Inferior parietal cortex (tissue), 1 donor: ENCODE measurements at regions not wholly inside any gene's neighbourhood (a gene's known extent, or its start where the extent isn't known, plus 50 kb on each side); places are given as distances from the start of the nearest gene placed in this dataset.

ENCODE experiments used
- DNase-seq: peaks from one replicate; pipeline ENCODE4 v3.0.0-alpha.2; 2016; ENCODE audit errors: extremely low spot score

DNA sequence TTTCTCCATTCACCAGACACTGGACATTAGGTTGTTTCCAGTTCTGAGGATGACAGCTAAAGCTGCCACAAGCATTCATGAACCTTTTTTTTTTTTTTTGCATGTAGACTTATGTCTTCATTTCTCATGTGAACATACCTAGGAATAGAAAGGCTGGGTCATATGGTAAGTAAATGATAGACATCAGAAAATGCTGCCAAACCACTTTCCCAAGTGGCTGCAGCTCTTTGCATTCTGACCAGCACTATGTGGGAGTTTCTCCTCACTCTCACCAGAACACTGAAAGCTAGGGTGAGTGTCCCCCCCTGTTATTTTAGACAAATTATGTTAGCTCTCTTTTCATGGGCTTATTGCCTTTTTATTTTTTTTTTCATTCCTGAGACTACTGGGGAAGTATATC lies 197.5 kb downstream of the OTOR start:
- no peak for DNase-seq

DNA sequence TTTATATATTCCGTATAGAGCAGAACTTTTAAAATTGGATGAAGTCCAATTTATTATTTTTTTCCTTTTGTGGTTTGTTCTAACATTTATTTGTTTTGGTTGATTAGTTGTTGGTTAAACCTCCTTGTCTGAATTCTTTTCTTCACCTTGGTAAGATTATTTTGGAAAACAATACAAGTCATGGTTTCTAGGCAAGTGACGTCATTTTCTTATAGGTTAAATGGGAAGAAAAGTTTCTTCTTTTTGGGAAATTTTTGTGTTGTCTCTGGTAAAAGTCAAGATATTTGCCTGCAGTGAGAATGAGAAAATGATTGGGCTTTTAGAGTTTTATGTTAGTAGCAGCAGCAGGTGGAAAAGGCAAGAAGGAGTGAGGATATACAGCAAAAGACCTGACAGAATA lies 197.9 kb downstream of the OTOR start:
- DNase-seq = no peak

DNA sequence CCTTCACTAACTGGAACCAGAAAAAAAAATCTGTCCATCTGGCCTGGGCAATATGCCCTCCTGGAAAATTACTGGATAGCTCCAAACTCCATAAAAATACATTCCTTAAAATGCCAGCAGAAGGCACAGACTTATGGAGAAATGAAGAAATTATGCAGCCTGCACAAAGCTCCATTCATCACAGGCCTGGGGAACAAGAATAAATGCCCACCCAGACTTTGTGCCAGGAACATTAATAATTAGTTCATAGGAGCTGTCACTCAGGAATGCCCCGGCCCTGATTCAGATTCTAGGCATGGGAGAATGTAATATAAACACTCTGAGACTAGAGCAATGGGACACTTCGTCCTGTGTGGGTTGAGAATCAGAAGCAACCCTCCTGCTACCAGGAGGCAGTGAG lies 199.3 kb downstream of the OTOR start:
- no peak for DNase-seq

DNA sequence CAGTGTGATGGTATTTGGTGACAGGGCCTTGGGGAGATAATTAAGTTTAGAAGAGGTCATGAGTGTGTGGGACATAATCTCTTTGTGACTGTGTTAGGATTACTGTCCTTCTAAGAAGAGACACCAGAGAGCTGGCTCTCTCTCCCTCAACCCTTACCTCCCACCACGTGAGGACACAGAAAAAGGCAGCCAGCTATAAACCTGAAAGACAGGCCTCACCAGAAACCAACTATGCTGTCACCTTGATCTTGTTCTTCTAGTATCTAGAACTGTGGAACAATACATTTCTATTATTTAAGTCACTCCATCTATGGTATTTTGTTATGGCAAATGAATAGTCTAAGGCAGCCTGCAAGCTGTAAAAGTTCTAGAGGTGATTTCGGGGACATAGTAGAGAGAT lies 203.7 kb downstream of the OTOR start:
- no peak for DNase-seq

DNA sequence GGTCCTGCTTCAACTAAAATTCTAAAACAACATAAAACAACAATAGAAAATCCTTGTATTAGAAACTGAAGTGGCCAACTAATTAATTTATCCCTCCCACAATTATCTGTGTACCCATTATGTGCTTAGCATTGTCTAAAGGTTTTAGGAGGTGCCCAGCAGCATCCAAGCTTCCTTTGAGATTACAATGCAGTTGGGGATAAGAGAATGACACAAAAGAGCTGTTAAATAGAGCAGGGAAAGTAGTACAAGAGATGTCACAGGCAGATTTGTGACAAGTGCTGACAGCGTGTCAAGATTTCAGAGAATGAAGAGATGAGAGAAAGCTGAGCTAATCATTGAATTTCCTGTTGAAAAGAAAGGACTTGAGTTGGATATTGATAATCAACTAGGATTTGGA lies 204.8 kb downstream of the OTOR start:
- no peak for DNase-seq

DNA sequence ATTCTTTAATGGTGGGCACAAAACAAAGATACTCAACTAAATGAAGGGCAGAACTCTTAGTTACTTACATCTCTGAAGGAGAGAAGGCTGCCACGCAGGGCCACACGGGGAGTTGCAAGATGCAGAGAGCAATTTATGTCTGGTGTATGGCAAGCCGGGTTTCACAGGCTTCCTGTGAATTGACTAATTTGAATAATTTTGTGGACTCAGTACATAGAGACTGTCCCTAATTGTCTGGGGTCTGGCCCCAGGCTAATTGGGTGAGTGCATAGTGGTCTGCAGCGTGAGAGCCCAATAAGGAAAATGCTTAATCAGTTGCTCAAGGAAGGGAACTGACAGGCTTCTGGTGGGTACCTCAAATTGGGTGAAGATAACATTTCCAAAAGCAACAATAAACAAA lies 205.7 kb downstream of the OTOR start:
- DNase-seq = no peak

DNA sequence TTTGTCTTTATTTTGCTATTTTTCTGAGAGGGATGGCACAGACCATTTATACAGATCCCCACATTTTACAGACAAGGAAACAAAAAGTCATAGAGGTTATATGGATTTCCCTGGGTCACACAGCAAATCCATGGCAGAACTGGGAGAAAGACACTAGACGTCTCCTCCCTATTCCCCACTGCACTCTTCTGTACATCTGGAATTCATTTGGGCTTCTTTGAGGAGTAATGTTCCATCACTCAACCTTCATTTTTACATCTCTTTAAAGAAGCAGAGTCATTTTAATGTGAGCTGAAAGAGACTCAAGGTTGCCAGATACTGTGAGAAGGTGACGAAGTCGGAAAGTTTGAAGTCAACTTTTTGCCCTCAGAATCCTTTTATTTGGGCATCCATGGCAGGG lies 207.3 kb downstream of the OTOR start:
- DNase-seq = no peak

DNA sequence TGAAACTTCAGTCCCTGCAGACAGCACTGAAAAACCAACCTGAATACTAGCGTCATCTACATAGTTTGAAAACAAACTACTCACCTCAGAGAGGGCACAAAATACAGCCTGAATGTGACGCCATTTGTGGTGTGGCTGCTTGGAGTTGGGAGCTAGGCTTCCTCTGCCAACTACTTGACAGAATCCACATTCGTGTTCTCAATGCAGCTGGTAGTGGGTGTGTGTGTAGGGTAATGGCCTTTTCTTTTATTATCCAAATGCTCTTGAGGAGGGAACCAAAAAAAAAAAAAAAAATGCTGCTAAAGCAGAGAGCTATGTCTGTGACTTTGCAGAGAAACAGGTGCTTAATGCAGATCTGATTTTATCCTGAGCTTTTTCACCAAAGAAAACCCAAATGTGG lies 207.8 kb downstream of the OTOR start:
- DNase-seq = peak; percentile 44

DNA sequence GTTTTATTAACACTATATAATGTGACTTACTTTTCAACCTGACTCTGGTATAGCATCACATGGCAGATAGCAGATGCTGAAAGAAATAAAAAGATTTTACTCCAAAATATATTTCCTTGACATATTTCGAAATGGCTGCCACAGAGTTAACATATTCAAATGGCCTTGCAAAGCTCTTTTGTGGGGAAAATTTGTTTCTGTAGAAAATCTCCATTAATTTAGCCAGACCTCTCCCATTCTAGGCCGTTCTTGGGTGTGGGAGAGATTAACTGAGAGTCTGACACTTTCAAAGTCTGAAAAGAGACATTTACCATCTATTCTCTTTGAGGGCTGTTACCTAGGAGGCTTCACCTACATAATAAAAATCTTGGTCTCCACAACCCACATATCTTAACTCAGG lies 217.2 kb downstream of the OTOR start:
- no peak for DNase-seq

DNA sequence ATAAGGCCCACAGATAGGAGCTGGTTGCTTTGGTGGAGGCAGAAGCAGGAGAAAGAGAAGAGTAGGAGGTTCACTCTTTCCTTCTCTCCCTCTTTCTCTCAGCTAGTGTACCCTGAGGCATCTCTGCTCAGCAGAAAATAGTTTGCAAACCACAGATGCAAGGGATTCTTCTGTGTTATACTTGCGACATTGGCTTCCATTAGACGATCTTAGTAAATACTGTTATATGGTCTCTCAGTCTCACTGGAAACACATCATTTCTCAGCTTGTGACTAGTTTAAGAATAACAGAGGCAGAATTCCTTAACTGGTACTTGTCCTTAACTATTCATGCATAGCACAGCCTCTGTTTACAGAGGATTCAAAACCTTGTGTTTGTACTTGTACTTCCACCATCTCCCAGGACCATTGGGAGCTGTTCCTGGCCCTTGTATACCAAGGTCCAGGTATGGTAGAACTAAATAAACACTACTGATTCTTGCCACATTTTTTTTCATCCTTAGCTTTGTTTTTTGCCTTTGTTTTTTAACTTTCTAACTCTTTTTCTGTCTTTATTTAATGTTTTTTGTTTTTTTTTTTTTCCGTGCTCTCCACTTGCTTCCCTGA lies 218.2 kb downstream of the OTOR start:
- no peak for DNase-seq

DNA sequence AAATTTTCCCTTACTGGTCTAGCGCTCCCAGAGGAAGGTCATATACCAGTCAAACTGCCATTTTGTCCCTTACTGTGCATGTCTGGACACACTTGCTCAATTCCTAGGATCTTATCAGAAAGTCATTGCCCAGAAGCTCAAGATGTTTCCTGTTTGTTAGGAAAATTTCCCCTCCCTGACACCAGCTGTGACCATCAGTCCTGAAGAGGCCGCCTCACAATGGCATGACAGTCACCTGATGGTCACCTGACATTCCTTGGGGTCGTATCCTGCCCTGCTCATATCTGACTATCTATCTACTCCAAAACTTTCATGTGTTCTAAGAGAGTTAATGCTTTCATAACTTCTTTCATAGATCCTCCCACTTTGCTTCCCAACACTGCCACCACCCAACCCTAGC lies 219.9 kb downstream of the OTOR start:
- DNase-seq = no peak

DNA sequence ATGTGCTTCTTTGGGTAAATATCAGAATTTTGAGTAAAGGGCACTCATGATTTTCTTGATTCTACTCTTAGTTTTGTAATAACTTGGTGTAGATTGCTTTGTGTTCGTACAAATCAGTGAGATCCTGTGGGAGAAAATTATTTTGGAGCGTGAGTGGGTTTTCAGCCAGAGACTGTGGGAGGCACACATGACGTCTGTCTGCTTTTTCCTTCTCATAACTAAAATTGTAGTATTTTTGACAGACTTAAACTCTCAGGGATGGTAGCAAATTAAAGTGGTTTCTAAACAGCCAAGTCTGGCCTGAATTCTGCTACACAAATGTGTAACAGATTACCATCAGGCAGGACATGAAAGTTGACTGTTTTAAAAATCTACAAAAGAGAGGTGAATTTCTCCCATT lies 222.6 kb downstream of the OTOR start:
- DNase-seq = no peak

DNA sequence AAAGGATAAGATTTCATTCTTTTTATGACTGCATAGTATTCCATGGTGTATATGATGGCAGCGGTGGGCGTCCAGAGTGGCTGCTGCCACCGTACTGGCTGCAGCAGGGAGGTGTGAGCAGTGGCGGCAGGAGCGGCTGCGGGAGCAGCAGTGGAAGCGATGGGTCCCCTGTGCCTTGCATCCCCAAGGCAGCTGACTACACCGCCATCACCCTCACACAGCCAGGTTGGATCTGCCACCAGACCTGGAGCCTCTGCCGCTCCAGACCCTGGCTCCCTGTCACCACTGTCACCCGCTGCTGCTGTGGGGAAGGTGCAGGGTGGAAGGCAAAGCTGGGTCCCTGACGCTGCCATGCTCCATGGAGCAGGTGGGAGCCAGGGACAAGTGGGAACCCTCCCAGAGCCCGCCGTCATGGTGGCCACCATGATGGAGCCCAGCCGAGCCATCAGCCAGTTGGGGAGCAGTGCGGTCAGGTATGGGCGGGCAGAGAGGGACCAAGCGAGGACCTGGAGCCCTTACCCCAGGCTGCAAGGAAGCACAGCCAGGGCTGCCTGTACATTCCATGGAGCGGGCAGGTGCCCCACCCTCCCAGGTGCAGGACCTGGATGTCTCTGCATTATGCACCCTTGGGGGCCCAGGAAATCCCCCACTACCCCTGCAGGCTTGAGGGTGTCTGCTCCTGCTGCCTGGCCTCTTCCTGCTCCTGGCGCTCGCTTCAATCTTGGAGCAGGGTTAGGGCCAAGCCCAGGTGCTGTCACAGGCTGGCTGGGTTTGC lies 226.1 kb downstream of the OTOR start:
- no peak for DNase-seq

DNA sequence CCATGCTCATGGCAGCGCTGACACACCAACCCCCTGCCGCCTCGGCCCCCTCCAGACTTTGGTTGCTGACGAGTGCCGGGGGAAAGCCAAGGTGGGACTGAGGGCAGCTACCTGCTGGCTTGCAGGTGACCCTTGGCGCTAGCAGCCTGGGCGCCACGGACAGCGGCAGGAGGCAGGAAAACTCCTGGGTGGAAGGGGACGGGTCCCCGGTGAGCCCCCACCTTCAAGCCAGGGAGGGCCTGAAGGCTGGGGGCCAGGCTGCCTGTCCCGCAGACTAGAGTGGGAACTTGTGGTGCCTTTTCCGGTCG lies 226.7 kb downstream of the OTOR start:
- no peak for DNase-seq

DNA sequence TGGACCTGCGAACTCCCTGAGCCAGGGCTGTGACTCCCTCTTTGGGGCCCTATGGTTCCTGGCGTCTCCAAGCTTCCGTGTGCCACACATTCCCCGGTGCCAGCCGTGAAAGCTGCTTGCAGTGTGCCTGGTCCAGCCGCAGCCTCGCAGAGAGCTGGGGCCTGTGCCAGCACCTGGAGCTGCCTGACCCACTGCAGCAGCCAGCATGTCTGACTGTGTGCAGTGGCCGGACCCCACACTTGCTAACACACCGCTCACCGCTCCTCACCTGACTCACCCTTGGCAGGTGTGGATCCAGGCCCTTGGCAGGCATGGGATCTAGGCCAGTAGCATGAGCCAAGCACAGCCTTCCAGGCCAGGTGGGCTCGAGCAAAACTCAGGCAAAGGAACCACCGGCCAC lies 227.5 kb downstream of the OTOR start:
- DNase-seq = no peak

DNA sequence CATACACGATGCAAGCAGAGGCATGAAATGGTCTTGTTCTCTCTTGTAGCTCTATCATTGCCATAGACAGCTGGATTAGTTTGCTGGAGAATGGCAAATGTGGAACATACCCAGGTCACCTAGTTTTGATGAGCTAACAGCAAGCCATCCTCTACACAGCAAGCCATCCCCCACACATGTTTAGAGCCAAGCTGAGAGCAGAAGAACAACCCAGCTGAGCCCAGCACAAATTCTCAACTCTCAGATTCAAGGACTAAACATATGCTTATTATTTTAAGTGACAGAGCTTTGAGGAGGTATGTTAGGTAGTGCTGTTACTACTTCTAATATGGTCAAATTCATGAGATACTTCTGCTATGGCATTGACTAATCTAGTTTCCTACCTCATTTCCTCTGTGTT lies 230.3 kb downstream of the OTOR start:
- no peak for DNase-seq

DNA sequence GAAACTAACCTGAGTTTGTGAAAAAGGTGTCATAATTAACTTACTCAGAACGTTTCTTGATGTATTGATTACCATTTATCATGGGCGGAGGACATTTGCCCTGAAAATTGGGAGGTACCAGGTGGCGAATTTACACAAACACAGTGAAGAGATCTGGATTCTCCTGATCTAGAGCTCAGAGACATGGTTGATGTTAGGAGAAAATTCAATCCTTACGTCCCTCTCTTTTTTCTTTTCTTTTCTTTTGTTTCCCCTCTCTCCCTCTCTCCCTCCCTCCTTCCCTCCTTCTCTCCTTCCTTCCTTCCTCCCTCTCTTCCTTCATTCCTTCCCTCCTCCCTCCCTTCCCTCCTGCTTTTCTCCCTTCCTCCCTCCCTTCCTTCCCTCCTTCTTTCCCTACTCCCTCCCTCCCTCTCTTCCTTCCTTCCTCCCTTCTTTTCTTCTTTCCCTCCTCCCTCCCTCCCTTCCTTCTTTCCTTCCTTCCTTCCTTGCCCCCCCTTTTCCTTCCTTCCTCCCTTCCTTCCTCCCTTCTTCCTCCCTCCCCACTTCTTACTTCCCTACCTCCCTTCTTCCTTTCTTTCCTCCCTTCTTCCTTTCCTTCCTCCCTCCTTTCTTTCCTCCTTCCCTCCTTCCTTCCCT lies 234.1 kb downstream of the OTOR start:
- DNase-seq = no peak

DNA sequence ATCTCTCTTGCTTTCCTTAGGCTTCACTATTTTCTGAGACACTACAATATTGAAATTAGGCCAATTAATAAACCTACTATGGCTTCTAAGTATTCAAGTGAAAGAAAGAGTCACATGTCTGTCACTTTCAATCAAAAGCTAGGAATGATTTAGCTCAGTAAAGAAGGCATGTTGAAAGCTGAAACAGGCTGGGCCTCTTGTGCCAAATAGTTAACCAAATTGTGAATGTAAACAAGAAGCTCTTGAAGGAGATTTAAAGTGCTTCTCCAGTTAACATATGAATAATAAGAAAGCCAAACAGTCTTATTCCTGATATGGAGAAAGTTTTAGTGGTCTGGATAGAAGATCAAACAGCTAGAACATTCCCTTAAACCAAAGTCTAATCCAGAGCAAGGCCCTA lies 236.3 kb downstream of the OTOR start:
- no peak for DNase-seq

DNA sequence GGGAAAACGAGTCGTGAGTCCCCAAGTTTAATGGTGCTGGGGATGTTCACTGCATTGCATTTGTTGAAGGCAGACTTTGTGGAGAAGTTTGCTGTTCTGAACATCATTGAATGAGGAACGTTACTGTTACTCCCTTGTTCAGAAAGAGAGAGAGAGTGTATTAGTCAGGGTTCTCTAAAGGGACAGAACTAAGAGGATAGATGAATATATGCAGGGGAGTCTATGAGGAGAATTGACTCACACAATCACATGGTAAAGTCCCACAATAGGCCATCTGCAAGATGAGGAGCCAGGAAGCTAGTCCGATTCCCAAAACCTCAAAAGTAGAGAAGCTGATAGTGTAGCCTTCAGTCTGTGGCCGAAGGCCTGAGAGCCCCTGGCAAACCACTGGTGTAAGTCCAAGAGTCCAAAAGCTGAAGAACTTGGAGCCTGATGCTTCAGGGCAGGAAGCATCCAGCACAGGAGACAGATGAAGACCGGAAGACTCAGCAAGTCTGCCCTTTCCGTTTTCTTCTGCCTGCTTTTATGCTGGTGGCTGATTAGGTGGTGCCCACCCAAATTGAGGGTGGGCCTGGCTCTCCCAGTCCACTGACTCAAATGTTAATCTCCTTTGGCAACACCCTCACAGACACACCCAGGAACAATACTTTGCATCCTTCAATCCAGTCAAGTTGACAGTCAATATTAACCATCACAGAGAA lies 223.5 kb upstream of the PCSK2 start:
- DNase-seq = no peak

DNA sequence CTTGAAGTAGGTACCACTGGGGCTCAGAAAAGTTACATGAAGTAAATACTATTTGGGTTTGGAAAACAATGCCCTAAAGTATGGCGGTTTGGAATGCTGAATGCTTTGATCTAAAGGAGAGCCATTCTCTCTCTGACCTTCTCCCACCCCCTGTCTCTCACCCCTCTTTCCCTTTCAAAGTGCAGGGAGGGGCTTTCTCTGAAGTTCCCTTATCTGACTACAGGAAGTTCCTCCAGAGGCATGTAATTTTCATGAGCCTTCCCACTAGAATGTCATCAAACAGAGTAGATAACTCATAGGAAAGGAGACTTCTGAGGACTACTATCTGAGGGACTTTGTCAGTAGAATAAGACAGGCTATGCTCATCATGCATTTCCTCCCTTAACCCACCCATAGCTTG lies 216.7 kb upstream of the PCSK2 start:
- DNase-seq = no peak

DNA sequence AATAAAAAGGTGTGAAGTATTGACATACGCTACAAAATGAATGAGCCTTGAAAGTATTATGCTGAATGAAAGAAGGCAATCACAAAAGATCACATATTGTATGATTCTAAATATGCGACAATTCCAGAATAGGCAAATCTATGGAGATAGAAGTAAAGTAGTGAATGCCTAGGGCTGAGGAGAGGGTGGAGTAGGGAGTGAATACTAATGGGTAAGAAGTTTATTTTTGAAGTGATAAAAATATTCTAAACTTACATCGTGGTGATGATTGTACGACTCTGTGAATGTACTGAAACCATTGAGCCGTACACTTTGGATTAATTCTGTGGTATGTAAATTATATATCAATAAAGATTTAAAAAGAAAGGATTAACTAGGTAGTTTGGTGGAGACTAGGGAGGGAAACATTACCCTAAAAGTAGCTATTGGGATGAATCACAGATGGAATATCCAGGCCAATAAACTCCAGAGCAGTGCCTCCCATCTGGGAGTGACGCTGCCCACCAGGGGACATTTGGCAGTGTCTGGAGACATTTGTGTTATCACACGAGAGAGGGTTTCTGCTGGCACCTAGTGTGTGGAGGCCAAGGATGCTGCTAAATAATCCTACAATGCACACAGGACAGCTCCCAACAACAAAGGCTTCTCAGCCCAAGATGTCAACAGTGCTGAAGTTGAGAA lies 214.2 kb upstream of the PCSK2 start:
- DNase-seq = no peak

DNA sequence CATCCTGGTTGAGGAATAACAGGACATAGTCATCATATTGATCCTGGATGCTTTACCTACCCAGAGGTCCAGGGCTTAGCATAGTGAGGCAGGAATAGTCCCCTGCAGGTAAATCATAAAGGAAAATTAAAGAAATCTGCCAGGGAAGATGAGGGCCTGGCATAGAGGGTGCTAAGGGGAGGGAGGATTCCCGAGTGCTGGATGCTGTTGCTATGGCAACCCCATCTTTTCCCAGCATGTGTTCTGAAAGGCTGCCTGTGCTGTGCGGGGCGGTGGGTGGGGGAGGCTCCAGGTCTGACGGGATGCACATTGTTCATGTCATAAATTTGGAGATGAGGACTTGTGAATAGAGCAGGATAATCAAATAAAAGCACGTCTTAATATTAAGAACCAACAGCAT lies 212.6 kb upstream of the PCSK2 start:
- DNase-seq = peak; percentile 52
